LHCN-M2 (cell line): ENCODE measurements at regions not wholly inside any gene's neighbourhood (a gene's known extent, or its start where the extent isn't known, plus 50 kb on each side); places are given as distances from the start of the nearest gene placed in this dataset.

Experiments used
- DNase-seq: peaks from one replicate; pipeline ENCODE4 v3.0.0-alpha.2; 2012; ENCODE audit warnings: low read depth

GRCh38 chr2:96438589-96438988 lies 66.6 kb downstream of the NEURL3 start:
- DNase-seq = no peak

DNA sequence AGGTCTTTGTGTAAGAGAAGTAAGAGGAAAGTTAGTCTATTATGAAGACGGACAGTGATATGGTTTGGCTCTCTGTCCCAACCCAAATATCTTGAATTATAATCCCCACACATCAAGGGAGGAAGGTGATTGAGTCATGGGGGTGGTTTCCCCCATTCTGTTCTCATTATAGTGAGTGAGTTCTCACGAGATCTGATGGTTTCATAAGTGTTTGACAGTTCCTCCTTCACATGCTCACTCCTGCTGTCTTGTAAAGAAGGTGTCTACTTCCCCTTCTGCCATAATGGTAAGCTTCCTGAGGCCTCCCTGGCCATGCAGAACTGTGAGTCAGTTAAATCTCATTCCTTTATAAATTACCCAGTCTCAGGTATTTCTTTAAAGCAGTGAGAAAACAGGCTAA lies 67.6 kb downstream of the NEURL3 start:
- DNase-seq = no peak

DNA sequence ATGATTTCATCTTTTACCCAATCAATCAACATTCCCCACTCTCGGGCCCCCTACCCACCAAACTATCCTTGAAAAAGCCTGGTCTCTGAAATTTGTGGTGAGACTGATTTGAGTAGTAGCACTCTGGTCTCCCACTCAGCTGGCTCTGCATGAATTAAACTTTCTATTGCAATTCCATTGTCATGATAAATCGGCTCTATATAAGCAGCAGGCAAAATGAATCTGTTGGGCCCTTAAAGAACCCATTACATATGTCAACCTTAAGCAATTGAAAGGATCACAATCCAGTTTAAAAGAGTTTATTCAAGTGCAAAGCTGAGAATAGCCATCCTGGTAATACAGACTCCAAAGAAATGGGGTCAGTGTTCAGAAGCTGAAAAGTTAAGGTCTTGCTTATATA lies 68.2 kb downstream of the NEURL3 start:
- DNase-seq = no peak

DNA sequence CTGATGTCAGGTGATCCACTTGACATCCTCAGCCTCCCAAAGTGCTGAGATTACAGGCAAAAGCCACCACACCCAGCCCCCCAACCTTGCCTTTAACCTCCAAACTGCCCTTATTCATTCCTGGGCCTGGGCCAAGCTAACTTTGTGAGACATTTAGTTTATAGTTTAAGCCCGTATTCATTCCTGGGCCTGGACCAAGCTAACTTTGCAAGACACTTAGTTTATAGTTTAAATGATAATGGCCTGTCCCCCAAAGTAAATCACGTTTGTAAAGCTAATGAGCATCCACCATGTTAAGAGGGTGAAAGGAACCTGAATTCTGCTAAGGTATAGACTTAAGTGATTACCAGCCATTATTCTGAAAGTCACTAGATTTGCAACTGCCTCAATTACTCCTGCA lies 68.7 kb downstream of the NEURL3 start:
- DNase-seq = no peak

DNA sequence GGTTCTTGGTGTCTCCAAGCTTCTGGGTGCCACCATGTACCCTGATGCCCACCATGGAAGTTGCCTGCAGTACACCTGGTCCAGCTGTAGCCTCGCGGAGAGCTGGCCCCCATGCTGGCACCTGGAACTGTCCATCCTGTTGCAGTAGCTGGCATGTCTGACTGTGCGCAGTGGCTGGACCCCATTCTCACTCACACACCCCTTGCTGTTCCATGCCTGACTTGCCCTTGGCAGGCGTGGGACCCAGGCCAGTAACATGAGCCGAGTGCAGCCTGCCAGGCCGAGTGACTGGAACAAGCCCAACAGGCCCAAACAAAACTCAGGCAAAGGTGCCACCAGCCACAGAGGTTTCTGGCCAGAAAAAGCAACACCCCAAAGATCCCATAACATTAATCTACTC lies 73.8 kb downstream of the NEURL3 start:
- DNase-seq = no peak

GRCh38 chr2:96430394-96430988 lies 74.7 kb downstream of the NEURL3 start:
- DNase-seq = no peak

- peak; percentile 86 for DNase-seq
Measured at GRCh38 chr2:96427917-96428316, 77.2 kb downstream of the NEURL3 start.

GRCh38 chr2:96427169-96427568 lies 78.0 kb downstream of the NEURL3 start:
- DNase-seq = no peak

DNA sequence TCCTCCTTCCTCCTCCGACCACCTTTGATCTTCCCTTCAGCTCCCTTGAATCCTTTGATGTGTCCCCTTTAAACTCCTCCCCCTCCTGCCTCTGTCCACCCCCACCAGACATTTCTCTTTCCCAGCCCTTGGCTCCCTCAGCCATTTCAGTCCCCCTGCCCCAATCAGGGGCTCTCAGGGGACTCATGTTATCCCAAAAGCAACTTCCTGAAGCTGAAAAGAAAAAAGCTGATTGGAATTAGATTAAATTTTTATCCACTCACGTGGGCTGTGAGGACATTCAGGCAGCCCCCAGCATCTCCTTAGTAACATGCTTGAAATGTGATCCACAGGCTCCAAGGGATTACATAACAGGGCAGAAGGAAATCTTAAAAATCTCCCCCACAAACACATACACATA lies 81.3 kb downstream of the NEURL3 start:
- peak; percentile 21 for DNase-seq
